Tibial artery (tissue), 4 donors: ENCODE measurements at regions not wholly inside any gene's neighbourhood (a gene's known extent, or its start where the extent isn't known, plus 50 kb on each side); places are given as distances from the start of the nearest gene placed in this dataset.

Experiments used
- DNase-seq, 2 donors: peaks; one replicate each; pipeline ENCODE4 v3.0.0-alpha.2; 2019
- H3K27ac ChIP-seq, 2 donors: fragments of 200-600 bp; sonication (generic) in 1 of 2; 1 replicate in 1 of 2; 2 replicates in 1 of 2; pipeline ENCODE4 v1.5.1; 2018 to 2019; ENCODE audit warnings: mild to moderate bottlenecking in 1 of 2
- H3K27me3 ChIP-seq, 2 donors: fragments of 200-600 bp; sonication (generic) in 1 of 2; one replicate each; pipeline versions ENCODE4 v1.5.1 to v1.6.0; 2016 to 2019
- H3K36me3 ChIP-seq, 3 donors: fragments of 200-600 bp; sonication (generic) in 2 of 3; one replicate each; pipeline ENCODE4 v1.5.1; 2016 to 2019; ENCODE audit warnings: mild to moderate bottlenecking in 2 of 3
- H3K4me1 ChIP-seq, 4 donors: fragments of 200-600 bp; sonication (generic) in 2 of 4; 1 replicate in 3 of 4; 2 replicates in 1 of 4; pipeline ENCODE4 v1.5.1; 2016 to 2019
- H3K4me3 ChIP-seq, 2 donors: fragments of 200-600 bp; sonication (generic) in 1 of 2; 1 replicate in 1 of 2; 2 replicates in 1 of 2; pipeline ENCODE4 v1.5.1; 2018 to 2019; ENCODE audit warnings: mild to moderate bottlenecking in 2 of 2
- H3K9me3 ChIP-seq, 3 donors: fragments of 200-600 bp; sonication (generic) in 1 of 3; one replicate each; pipeline ENCODE4 v1.5.1; 2016 to 2019
- CTCF ChIP-seq, 2 experiments: fragments of 200-600 bp in 1 of 2; fragments of 450-650 bp in 1 of 2; IDR thresholded peaks; one replicate each; pipeline ENCODE4 v1.5.1; 2017 to 2019; ENCODE audit warnings: antibody characterized with exemption in 2 of 2, mild to moderate bottlenecking in 1 of 2, moderate library complexity in 1 of 2
- intact Hi-C: fragments of 100-400 bp; cut with DNase I; formaldehyde crosslinking; loops from one replicate; pipeline ENCODE4 v1.15.0; 2023; ENCODE audit warnings: low total_unique reads

- no peak overlapping the region for H3K4me3 ChIP-seq
- no peaks in the 10 kb centered on the region for H3K27me3 ChIP-seq
- intact Hi-C loops: no loop called here
- H3K4me1 ChIP-seq: no peaks in the 10 kb centered on the region
- H3K36me3 ChIP-seq: no peaks in the 10 kb centered on the region
- peaks cover 0 to 3% (median 0%) of the 10 kb centered on the region in 3 donors for H3K9me3 ChIP-seq
- DNase-seq: no peak
- H3K27ac ChIP-seq: no peak overlapping the region
- no peak for TF ChIP-seq CTCF (IDR thresholded peaks at IDR 0.05)
These were observed 305.1 kb upstream of the SPRED2 start for GRCh38 chr2:65737452-65738011.

GRCh38 chr2:65731476-65731875 is 299.1 kb upstream of the SPRED2 start:
- H3K9me3 ChIP-seq: peaks cover 0 to 5% (median 4%) of the 10 kb centered on the region in 3 donors
- no peaks in the 10 kb centered on the region for H3K27me3 ChIP-seq
- intact Hi-C loops: no loop called here
- H3K4me3 ChIP-seq: no peak overlapping the region
- TF ChIP-seq CTCF (IDR thresholded peaks at IDR 0.05): no peak
- H3K27ac ChIP-seq: no peak overlapping the region
- DNase-seq: no peak
- H3K36me3 ChIP-seq: no peaks in the 10 kb centered on the region
- H3K4me1 ChIP-seq: no peaks in the 10 kb centered on the region

GRCh38 chr2:65730186-65730585 is 297.8 kb upstream of the SPRED2 start:
- Histone ChIP-seq H3K9me3 (peaks cover 0 to 10% (median 5%) of the 10 kb centered on the region in 3 donors), H3K27ac (no peak overlapping the region), H3K36me3 (no peaks in the 10 kb centered on the region), H3K4me3 (no peak overlapping the region), H3K4me1 (no peaks in the 10 kb centered on the region), H3K27me3 (no peaks in the 10 kb centered on the region)
- intact Hi-C loops: no loop called here
- no peak for TF ChIP-seq CTCF (IDR thresholded peaks at IDR 0.05)
- no peak for DNase-seq

- no peak overlapping the region for H3K27ac ChIP-seq
- H3K36me3 ChIP-seq: no peaks in the 10 kb centered on the region
- no peak for TF ChIP-seq CTCF (IDR thresholded peaks at IDR 0.05)
- H3K9me3 ChIP-seq: peaks cover 0 to 10% (median 5%) of the 10 kb centered on the region in 3 donors
- no peak overlapping the region for H3K4me3 ChIP-seq
- H3K27me3 ChIP-seq: no peaks in the 10 kb centered on the region
- DNase-seq: no peak
- intact Hi-C loops: no loop called here
- no peaks in the 10 kb centered on the region for H3K4me1 ChIP-seq
These were observed 296.8 kb upstream of the SPRED2 start for GRCh38 chr2:65729246-65729645.

- H3K4me1 ChIP-seq: no peaks in the 10 kb centered on the region
- TF ChIP-seq CTCF (IDR thresholded peaks at IDR 0.05): no peak
- H3K4me3 ChIP-seq: no peak overlapping the region
- DNase-seq: no peak
- intact Hi-C loops: no loop called here
- H3K36me3 ChIP-seq: no peaks in the 10 kb centered on the region
- H3K27ac ChIP-seq: no peak overlapping the region
- H3K9me3 ChIP-seq: peaks cover 0 to 10% (median 5%) of the 10 kb centered on the region in 3 donors
- no peaks in the 10 kb centered on the region for H3K27me3 ChIP-seq
These were observed 296.2 kb upstream of the SPRED2 start for GRCh38 chr2:65728477-65729180.
